Smooth muscle cell (in vitro differentiated cells): ENCODE measurements at regions not wholly inside any gene's neighbourhood (a gene's known extent, or its start where the extent isn't known, plus 50 kb on each side); places are given as distances from the start of the nearest gene placed in this dataset.

Source experiments
- DNase-seq: peaks from one replicate; lab custom pipeline; 2025; ENCODE audit not compliant: unreplicated experiment; lab: John Stamatoyannopoulos, UW
- H2AFZ ChIP-seq: fragments of 200-600 bp; sonication (generic); 2 replicates; pipeline ENCODE4 v1.6.0; 2016; ENCODE audit warnings: antibody characterized with exemption, low read depth, mild to moderate bottlenecking
- H3F3A ChIP-seq: fragments of 200-600 bp; sonication (generic); 2 replicates; pipeline ENCODE4 v1.6.0; 2017; ENCODE audit warnings: antibody characterized with exemption, low read depth
- H3K27ac ChIP-seq: fragments of 200-600 bp; sonication (generic); 2 replicates; pipeline ENCODE4 v1.5.1; 2016; ENCODE audit warnings: low read depth, mild to moderate bottlenecking
- H3K27me3 ChIP-seq: fragments of 200-600 bp; sonication (generic); 2 replicates; pipeline ENCODE4 v1.6.1; 2016; ENCODE audit warnings: low read depth, mild to moderate bottlenecking
- H3K36me3 ChIP-seq: fragments of 200-600 bp; sonication (generic); 2 replicates; pipeline ENCODE4 v1.5.1; 2016; ENCODE audit warnings: low read depth
- H3K4me1 ChIP-seq: fragments of 200-600 bp; sonication (generic); 2 replicates; pipeline ENCODE4 v1.5.1; 2016; ENCODE audit warnings: low read depth
- H3K4me2 ChIP-seq: fragments of 200-600 bp; sonication (generic); 2 replicates; pipeline ENCODE4 v1.6.0; 2016; ENCODE audit warnings: mild to moderate bottlenecking
- H3K4me3 ChIP-seq: fragments of 200-600 bp; sonication (generic); 2 replicates; pipeline ENCODE4 v1.5.1; 2016; ENCODE audit warnings: mild to moderate bottlenecking
- H3K79me2 ChIP-seq: fragments of 200-600 bp; sonication (generic); 2 replicates; pipeline ENCODE4 v1.6.0; 2016; ENCODE audit warnings: low read depth, mild to moderate bottlenecking
- H3K9ac ChIP-seq: fragments of 200-600 bp; sonication (generic); 2 replicates; pipeline ENCODE4 v1.6.0; 2016; ENCODE audit warnings: low read depth
- H3K9me3 ChIP-seq: fragments of 200-600 bp; sonication (generic); replicated peaks from 2 replicates; pipeline ENCODE4 v1.5.1; 2016; ENCODE audit warnings: low read depth
- H4K20me1 ChIP-seq: fragments of 200-600 bp; sonication (generic); 2 replicates; pipeline ENCODE4 v1.6.0; 2016; ENCODE audit warnings: low read depth
- WGBS: methylation state at CpG from one replicate; pipeline ENCODE4 v1.1.7; 2016; ENCODE audit warnings: low lambda C conversion rate; 5-methylcytosine and 5-hydroxymethylcytosine counted together
- TF ChIP-seq, protein P1 (sequence below): fragments of 200-600 bp; sonication (generic); IDR thresholded peaks from 2 replicates; pipeline ENCODE4 v1.5.1; 2017; ENCODE audit warnings: borderline replicate concordance, mild to moderate bottlenecking, antibody characterized with exemption; ENCODE audit not compliant: insufficient read depth, poor library complexity, severe bottlenecking

DNA sequence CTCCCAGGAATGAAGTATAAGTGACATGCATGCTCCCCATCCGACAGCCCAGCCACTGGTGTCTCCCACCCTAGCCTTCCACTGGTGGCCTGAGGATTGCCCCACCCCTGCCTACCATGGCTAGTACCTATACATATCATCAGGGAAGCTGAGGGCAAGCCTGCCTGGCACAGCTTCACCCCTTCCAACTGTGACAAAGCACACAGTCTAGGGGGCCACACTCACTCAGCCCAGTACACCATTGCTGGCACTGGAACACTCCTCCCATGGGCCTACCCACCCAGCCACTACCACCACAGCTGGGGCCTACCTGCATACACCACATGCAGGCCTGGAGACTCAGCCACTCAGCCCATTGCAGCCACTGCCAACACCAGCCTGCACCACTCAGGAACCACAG, 393.1 kb upstream of the STEAP1 start:
- TF ChIP-seq, protein P1, sequence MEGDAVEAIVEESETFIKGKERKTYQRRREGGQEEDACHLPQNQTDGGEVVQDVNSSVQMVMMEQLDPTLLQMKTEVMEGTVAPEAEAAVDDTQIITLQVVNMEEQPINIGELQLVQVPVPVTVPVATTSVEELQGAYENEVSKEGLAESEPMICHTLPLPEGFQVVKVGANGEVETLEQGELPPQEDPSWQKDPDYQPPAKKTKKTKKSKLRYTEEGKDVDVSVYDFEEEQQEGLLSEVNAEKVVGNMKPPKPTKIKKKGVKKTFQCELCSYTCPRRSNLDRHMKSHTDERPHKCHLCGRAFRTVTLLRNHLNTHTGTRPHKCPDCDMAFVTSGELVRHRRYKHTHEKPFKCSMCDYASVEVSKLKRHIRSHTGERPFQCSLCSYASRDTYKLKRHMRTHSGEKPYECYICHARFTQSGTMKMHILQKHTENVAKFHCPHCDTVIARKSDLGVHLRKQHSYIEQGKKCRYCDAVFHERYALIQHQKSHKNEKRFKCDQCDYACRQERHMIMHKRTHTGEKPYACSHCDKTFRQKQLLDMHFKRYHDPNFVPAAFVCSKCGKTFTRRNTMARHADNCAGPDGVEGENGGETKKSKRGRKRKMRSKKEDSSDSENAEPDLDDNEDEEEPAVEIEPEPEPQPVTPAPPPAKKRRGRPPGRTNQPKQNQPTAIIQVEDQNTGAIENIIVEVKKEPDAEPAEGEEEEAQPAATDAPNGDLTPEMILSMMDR: no peak
- no peaks in the 10 kb centered on the region for H3K4me1 ChIP-seq
- no peak overlapping the region for H3K27ac ChIP-seq
- H3K4me2 ChIP-seq: no peak overlapping the region
- H3K4me3 ChIP-seq: no peak overlapping the region
- H3K36me3 ChIP-seq: no peaks in the 10 kb centered on the region
- H3K27me3 ChIP-seq: no peaks in the 10 kb centered on the region
- H4K20me1 ChIP-seq: no peaks in the 10 kb centered on the region
- H2AFZ ChIP-seq: no peak overlapping the region
- no peaks in the 10 kb centered on the region for H3K79me2 ChIP-seq
- no peak overlapping the region for H3K9ac ChIP-seq
- no peak for DNase-seq
- H3K9me3 ChIP-seq: no peaks in the 10 kb centered on the region
- H3F3A ChIP-seq: no peaks in the 10 kb centered on the region
- 75% methylated on average over 1 of the region's 1 CpG for WGBS

DNA sequence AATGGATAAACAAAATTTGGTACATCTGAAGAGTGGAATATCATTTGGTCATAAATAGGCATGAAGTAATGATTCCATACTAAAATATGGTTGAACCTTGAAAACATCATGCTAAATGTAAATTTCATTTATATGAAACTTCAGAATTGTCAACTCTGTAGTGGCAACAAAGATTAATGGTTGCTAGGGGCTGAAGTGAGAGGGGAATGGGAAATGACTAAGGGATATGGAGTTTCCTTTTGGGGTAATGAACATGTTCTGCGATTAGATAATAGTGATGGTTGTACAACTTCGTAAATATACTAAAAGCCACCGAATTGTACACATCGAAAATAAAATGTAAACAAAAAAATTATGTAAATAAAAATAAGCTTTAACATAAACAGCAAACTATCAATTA, 384.1 kb upstream of the STEAP1 start:
- H2AFZ ChIP-seq: no peak overlapping the region
- H3K4me2 ChIP-seq: no peak overlapping the region
- no peak overlapping the region for H3K9ac ChIP-seq
- H4K20me1 ChIP-seq: no peaks in the 10 kb centered on the region
- H3K4me1 ChIP-seq: no peaks in the 10 kb centered on the region
- DNase-seq: no peak
- no peaks in the 10 kb centered on the region for H3K9me3 ChIP-seq
- H3K4me3 ChIP-seq: no peak overlapping the region
- no peaks in the 10 kb centered on the region for H3K79me2 ChIP-seq
- 84% methylated on average over 4 of the region's 4 CpGs for WGBS
- no peaks in the 10 kb centered on the region for H3K27me3 ChIP-seq
- no peak overlapping the region for H3K27ac ChIP-seq
- H3K36me3 ChIP-seq: no peaks in the 10 kb centered on the region
- H3F3A ChIP-seq: no peaks in the 10 kb centered on the region
- TF ChIP-seq, protein P1: no peak

DNA sequence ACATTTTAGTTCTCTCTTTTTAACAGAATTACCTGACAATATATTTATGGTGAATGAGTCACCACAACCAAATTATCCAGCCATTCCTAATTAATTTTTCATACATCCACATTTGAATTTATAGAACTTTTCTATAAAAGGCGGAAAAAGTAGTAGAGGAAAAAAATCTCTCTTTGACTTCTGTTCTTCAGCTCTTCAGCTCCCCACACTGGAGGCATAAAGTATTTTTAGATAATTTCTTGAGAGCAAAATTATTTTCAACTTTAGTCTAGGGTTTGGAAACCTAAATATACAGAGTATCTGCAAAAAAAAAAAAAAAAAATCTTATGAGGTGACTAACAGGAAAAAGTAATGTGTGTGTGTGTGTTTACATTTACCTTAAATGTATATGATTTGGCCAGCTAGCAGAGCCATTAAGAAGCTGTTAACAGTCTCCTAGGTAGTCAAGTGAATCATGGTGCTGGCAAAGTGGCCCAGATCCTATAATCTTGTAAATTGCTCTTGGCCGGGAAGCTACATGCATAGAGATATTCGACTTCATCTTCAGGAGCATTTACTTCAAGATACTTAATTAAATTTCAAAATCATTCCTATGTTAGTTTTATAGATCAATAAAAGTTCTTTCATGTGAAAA, 383.1 kb upstream of the STEAP1 start:
- H3K9ac ChIP-seq: no peak overlapping the region
- H3K4me1 ChIP-seq: no peaks in the 10 kb centered on the region
- DNase-seq: no peak
- H2AFZ ChIP-seq: no peak overlapping the region
- WGBS: 53% methylated on average over 3 of the region's 3 CpGs
- H3K27ac ChIP-seq: no peak overlapping the region
- H3F3A ChIP-seq: no peaks in the 10 kb centered on the region
- no peaks in the 10 kb centered on the region for H3K9me3 ChIP-seq
- H3K4me2 ChIP-seq: no peak overlapping the region
- no peaks in the 10 kb centered on the region for H3K79me2 ChIP-seq
- H3K4me3 ChIP-seq: no peak overlapping the region
- TF ChIP-seq, protein P1: peak; percentile 29
- no peaks in the 10 kb centered on the region for H4K20me1 ChIP-seq
- H3K27me3 ChIP-seq: no peaks in the 10 kb centered on the region
- no peaks in the 10 kb centered on the region for H3K36me3 ChIP-seq

DNA sequence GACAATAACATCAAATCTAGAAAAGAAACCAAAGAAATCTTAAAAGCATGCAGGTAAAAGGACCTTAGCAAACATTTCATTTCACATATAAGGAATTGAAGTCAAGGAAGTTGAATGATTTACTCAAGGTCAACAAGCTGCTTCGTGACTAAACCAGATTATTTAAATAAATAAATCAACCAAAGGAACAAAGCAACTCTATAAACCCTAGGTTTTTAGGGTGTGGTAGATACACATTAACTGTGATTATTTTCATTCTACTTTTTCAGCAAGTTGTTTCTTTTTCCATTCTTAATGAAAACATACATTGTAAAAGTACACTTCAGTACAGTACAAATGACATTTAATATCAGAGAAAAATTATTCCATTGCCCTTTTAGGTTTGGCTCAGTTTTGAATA, 382.0 kb upstream of the STEAP1 start:
- DNase-seq: no peak
- Histone ChIP-seq H3K9ac (no peak overlapping the region), H3K36me3 (no peaks in the 10 kb centered on the region), H4K20me1 (no peaks in the 10 kb centered on the region), H3K4me1 (no peaks in the 10 kb centered on the region), H3K79me2 (no peaks in the 10 kb centered on the region), H3K4me3 (no peak overlapping the region), H3K9me3 (no peaks in the 10 kb centered on the region), H3K27me3 (no peaks in the 10 kb centered on the region), H2AFZ (no peak overlapping the region), H3F3A (no peaks in the 10 kb centered on the region), H3K4me2 (no peak overlapping the region), H3K27ac (no peak overlapping the region)
- 0% methylated on average over 1 of the region's 1 CpG for WGBS
- TF ChIP-seq, protein P1: no peak
